Nephron (organoid): ENCODE measurements at regions not wholly inside any gene's neighbourhood (a gene's known extent, or its start where the extent isn't known, plus 50 kb on each side); places are given as distances from the start of the nearest gene placed in this dataset.

Experiments used
- H3K27ac Mint-ChIP-seq, 3 experiments: 2 replicates each; pipeline ENCODE4 v1.8.0; 2020; ENCODE audit warnings: mixed read lengths in 3 of 3, mild to moderate bottlenecking in 2 of 3, moderate library complexity in 1 of 3
- H3K27me3 Mint-ChIP-seq: 2 replicates; pipeline ENCODE4 v1.8.0; 2021; ENCODE audit warnings: low read depth, mild to moderate bottlenecking, moderate library complexity, mixed read lengths
- H3K36me3 Mint-ChIP-seq: 2 replicates; pipeline ENCODE4 v1.8.0; 2020; ENCODE audit warnings: low read depth, mixed read lengths
- H3K4me1 Mint-ChIP-seq: 2 replicates; pipeline ENCODE4 v1.8.0; 2020; ENCODE audit warnings: mixed read lengths
- H3K4me3 Mint-ChIP-seq, 3 experiments: 2 replicates each; pipeline ENCODE4 v1.8.0; 2020; ENCODE audit warnings: mild to moderate bottlenecking in 3 of 3, mixed read lengths in 3 of 3, moderate library complexity in 2 of 3
- H3K9me3 Mint-ChIP-seq: 2 replicates; pipeline ENCODE4 v1.8.0; 2020; ENCODE audit warnings: mixed read lengths
- CTCF ChIP-seq, 3 experiments: fragments of 200-600 bp; sonication (generic); IDR thresholded peaks; one replicate each; pipeline ENCODE4 v1.5.0; 2021; ENCODE audit warnings: antibody characterized with exemption in 3 of 3; ENCODE audit not compliant: unreplicated experiment in 3 of 3

GRCh38 chr13:61261746-61262472 is 153.7 kb downstream of the PCDH20 start:
- no peak overlapping the region for H3K27ac Mint-ChIP-seq
- H3K36me3 Mint-ChIP-seq: no peaks in the 10 kb centered on the region

GRCh38 chr13:61258185-61258584 is 157.5 kb downstream of the PCDH20 start:
- H3K4me3 Mint-ChIP-seq: no peak overlapping the region
- no peaks in the 10 kb centered on the region for H3K27me3 Mint-ChIP-seq
- H3K9me3 Mint-ChIP-seq: no peaks in the 10 kb centered on the region
- no peaks in the 10 kb centered on the region for H3K36me3 Mint-ChIP-seq
- no peak overlapping the region for H3K27ac Mint-ChIP-seq
- no peaks in the 10 kb centered on the region for H3K4me1 Mint-ChIP-seq
- no peak for TF ChIP-seq CTCF (IDR thresholded peaks at IDR 0.05; ENCODE audit: unreplicated experiment in 3 of 3)

More at GRCh38 chr13:61261746-61262472, 153.7 kb downstream of the PCDH20 start:
- Mint-ChIP-seq H3K27me3 (no peaks in the 10 kb centered on the region), H3K4me3 (no peak overlapping the region), H3K9me3 (no peaks in the 10 kb centered on the region), H3K4me1 (no peaks in the 10 kb centered on the region)
- no peak for TF ChIP-seq CTCF (IDR thresholded peaks at IDR 0.05; ENCODE audit: unreplicated experiment in 3 of 3)

GRCh38 chr13:61255040-61255796 is 160.4 kb downstream of the PCDH20 start:
- no peak for TF ChIP-seq CTCF (IDR thresholded peaks at IDR 0.05; ENCODE audit: unreplicated experiment in 3 of 3)
- Mint-ChIP-seq H3K27me3 (no peaks in the 10 kb centered on the region), H3K4me1 (no peaks in the 10 kb centered on the region)

GRCh38 chr13:61253105-61253877 is 162.4 kb downstream of the PCDH20 start:
- H3K36me3 Mint-ChIP-seq: no peaks in the 10 kb centered on the region
- H3K4me3 Mint-ChIP-seq: no peak overlapping the region
- no peak overlapping the region for H3K27ac Mint-ChIP-seq
- no peaks in the 10 kb centered on the region for H3K4me1 Mint-ChIP-seq
- no peaks in the 10 kb centered on the region for H3K9me3 Mint-ChIP-seq
- no peak for TF ChIP-seq CTCF (IDR thresholded peaks at IDR 0.05; ENCODE audit: unreplicated experiment in 3 of 3)
- no peaks in the 10 kb centered on the region for H3K27me3 Mint-ChIP-seq

More at GRCh38 chr13:61255040-61255796, 160.4 kb downstream of the PCDH20 start:
- Mint-ChIP-seq H3K36me3 (no peaks in the 10 kb centered on the region), H3K9me3 (no peaks in the 10 kb centered on the region), H3K4me3 (no peak overlapping the region), H3K27ac (no peak overlapping the region)

GRCh38 chr13:61252213-61252612 is 163.4 kb downstream of the PCDH20 start:
- H3K27ac Mint-ChIP-seq: peak overlapping the region in 1 of 3 experiments; percentile 6
- no peaks in the 10 kb centered on the region for H3K36me3 Mint-ChIP-seq
- peaks cover 2% of the 10 kb centered on the region for H3K9me3 Mint-ChIP-seq
- no peak overlapping the region for H3K4me3 Mint-ChIP-seq
- H3K27me3 Mint-ChIP-seq: no peaks in the 10 kb centered on the region
- TF ChIP-seq CTCF (IDR thresholded peaks at IDR 0.05; ENCODE audit: unreplicated experiment in 3 of 3): no peak
- no peaks in the 10 kb centered on the region for H3K4me1 Mint-ChIP-seq
